ENCODE measurements at regions not wholly inside any gene's neighbourhood (a gene's known extent, or its start where the extent isn't known, plus 50 kb on each side); places are given as distances from the start of the nearest gene placed in this dataset.
"Not testable (repeated sequence)": the region's sequence is repeated elsewhere in the genome, so short reads cannot be mapped to it uniquely, and the experiment has no call there.

DNA sequence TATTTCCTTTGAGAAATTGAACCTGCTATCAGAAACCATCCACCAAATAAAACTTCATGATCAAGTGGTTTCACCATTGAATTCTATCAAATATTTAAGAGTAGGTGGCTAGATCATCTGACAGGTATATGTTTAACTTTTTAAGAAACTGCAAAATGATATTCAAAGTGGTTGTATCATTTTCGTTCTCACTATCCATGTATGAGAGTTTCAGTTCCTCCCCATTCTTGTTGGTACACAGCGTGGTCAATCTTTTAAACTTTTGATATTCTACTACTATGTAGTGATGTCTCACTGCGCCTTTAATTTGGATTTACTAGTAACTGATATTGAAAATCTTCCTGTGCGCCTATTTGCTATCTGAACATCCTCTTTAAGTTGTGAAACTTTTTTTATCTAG is 163.7 kb downstream of the CYB561 start:
- H3K4me2 ChIP-seq (ENCODE audit: low read depth, low read length, poor library complexity, severe bottlenecking): no peak overlapping the region
- H3K4me3 ChIP-seq (ENCODE audit: low read length, poor library complexity, severe bottlenecking): no peak overlapping the region
- no peak overlapping the region for H3K9ac ChIP-seq (ENCODE audit: low read depth, low read length, poor library complexity, severe bottlenecking)
- no peaks in the 10 kb centered on the region for H3K9me2 ChIP-seq (replicated peaks; ENCODE audit: low read depth, low read length)
- peaks cover 5% of the 10 kb centered on the region; the same call in 1 of the 2 replicates for H3K36me3 ChIP-seq (ENCODE audit: insufficient read depth, low read length)
- no peak for TF ChIP-seq EZH2phosphoT487 (IDR thresholded peaks at IDR 0.05; ENCODE audit: borderline replicate concordance)
- TF ChIP-seq, protein P1, sequence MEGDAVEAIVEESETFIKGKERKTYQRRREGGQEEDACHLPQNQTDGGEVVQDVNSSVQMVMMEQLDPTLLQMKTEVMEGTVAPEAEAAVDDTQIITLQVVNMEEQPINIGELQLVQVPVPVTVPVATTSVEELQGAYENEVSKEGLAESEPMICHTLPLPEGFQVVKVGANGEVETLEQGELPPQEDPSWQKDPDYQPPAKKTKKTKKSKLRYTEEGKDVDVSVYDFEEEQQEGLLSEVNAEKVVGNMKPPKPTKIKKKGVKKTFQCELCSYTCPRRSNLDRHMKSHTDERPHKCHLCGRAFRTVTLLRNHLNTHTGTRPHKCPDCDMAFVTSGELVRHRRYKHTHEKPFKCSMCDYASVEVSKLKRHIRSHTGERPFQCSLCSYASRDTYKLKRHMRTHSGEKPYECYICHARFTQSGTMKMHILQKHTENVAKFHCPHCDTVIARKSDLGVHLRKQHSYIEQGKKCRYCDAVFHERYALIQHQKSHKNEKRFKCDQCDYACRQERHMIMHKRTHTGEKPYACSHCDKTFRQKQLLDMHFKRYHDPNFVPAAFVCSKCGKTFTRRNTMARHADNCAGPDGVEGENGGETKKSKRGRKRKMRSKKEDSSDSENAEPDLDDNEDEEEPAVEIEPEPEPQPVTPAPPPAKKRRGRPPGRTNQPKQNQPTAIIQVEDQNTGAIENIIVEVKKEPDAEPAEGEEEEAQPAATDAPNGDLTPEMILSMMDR (conservative IDR thresholded peaks at IDR 0.05; ENCODE audit: low read length): no peak
- no peaks in the 10 kb centered on the region for H3K27me3 ChIP-seq (ENCODE audit: insufficient read depth, low read length, poor library complexity, severe bottlenecking)
- no peak overlapping the region for H2AFZ ChIP-seq (ENCODE audit: low read length)
- H4K20me1 ChIP-seq (ENCODE audit: insufficient read depth, low read length, poor library complexity, severe bottlenecking): no peaks in the 10 kb centered on the region
- H3K9me3 ChIP-seq (ENCODE audit: insufficient read depth, low read depth, low read length): peaks cover 25% of the 10 kb centered on the region; the same call in 1 of the 2 replicates
- H3K79me2 ChIP-seq (ENCODE audit: insufficient read depth, low read length): no peaks in the 10 kb centered on the region
- H3K4me1 ChIP-seq (ENCODE audit: insufficient read depth, low read length, poor library complexity, severe bottlenecking): peaks cover 2% of the 10 kb centered on the region
- no peaks in the 10 kb centered on the region for H3F3A ChIP-seq (ENCODE audit: low read depth)

GRCh38 chr17:63285551-63285950 is 160.6 kb downstream of the CYB561 start:
- H3K36me3 ChIP-seq (ENCODE audit: insufficient read depth, low read length): peaks cover 5% of the 10 kb centered on the region; the same call in 1 of the 2 replicates

DNA sequence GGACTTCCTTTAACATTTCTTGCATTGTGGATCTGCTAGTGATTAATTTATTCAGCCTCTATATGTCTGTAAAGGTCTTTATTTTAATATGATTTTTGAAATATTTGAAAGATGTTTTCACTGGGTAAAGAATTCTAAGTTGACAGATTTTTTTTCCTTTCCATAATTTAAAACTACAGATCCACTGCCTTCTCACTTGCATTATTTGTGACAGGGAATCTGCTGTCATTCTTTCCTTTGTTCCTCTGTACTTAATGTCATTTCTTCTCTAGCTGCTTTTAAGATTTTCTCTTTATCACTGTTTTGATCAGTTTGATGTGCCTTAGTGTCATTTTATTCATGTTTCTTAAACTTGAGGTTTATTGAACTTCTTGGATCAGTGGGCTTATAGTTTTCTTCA is 159.9 kb downstream of the CYB561 start:
- Histone ChIP-seq H3K4me3 (ENCODE audit: low read length, poor library complexity, severe bottlenecking) (no peak overlapping the region), H3K9me3 (ENCODE audit: insufficient read depth, low read depth, low read length) (peaks cover 25% of the 10 kb centered on the region; the same call in 1 of the 2 replicates), H3K4me1 (ENCODE audit: insufficient read depth, low read length, poor library complexity, severe bottlenecking) (no peaks in the 10 kb centered on the region), H3K9ac (ENCODE audit: low read depth, low read length, poor library complexity, severe bottlenecking) (no peak overlapping the region), H2AFZ (ENCODE audit: low read length) (no peak overlapping the region), H3K9me2 (replicated peaks; ENCODE audit: low read depth, low read length) (no peaks in the 10 kb centered on the region), H3K36me3 (ENCODE audit: insufficient read depth, low read length) (peaks cover 5% of the 10 kb centered on the region; the same call in 1 of the 2 replicates), H3K4me2 (ENCODE audit: low read depth, low read length, poor library complexity, severe bottlenecking) (no peak overlapping the region), H3K27me3 (ENCODE audit: insufficient read depth, low read length, poor library complexity, severe bottlenecking) (no peaks in the 10 kb centered on the region), H3K79me2 (ENCODE audit: insufficient read depth, low read length) (no peaks in the 10 kb centered on the region), H3F3A (ENCODE audit: low read depth) (no peaks in the 10 kb centered on the region), H4K20me1 (ENCODE audit: insufficient read depth, low read length, poor library complexity, severe bottlenecking) (no peaks in the 10 kb centered on the region)
- TF ChIP-seq, protein P1 (conservative IDR thresholded peaks at IDR 0.05; ENCODE audit: low read length): no peak
- TF ChIP-seq EZH2phosphoT487 (IDR thresholded peaks at IDR 0.05; ENCODE audit: borderline replicate concordance): no peak

More at GRCh38 chr17:63285551-63285950, 160.6 kb downstream of the CYB561 start:
- Histone ChIP-seq H3K4me2 (ENCODE audit: low read depth, low read length, poor library complexity, severe bottlenecking) (no peak overlapping the region), H3F3A (ENCODE audit: low read depth) (no peaks in the 10 kb centered on the region), H3K9me2 (replicated peaks; ENCODE audit: low read depth, low read length) (no peaks in the 10 kb centered on the region), H3K79me2 (ENCODE audit: insufficient read depth, low read length) (no peaks in the 10 kb centered on the region), H2AFZ (ENCODE audit: low read length) (no peak overlapping the region), H3K4me3 (ENCODE audit: low read length, poor library complexity, severe bottlenecking) (no peak overlapping the region), H4K20me1 (ENCODE audit: insufficient read depth, low read length, poor library complexity, severe bottlenecking) (no peaks in the 10 kb centered on the region), H3K4me1 (ENCODE audit: insufficient read depth, low read length, poor library complexity, severe bottlenecking) (no peaks in the 10 kb centered on the region), H3K9me3 (ENCODE audit: insufficient read depth, low read depth, low read length) (peaks cover 25% of the 10 kb centered on the region; the same call in 1 of the 2 replicates), H3K9ac (ENCODE audit: low read depth, low read length, poor library complexity, severe bottlenecking) (no peak overlapping the region), H3K27me3 (ENCODE audit: insufficient read depth, low read length, poor library complexity, severe bottlenecking) (no peaks in the 10 kb centered on the region)
- TF ChIP-seq EZH2phosphoT487 (IDR thresholded peaks at IDR 0.05; ENCODE audit: borderline replicate concordance): no peak
- TF ChIP-seq, protein P1 (conservative IDR thresholded peaks at IDR 0.05; ENCODE audit: low read length): no peak

- not testable (repeated sequence) for H3K4me2 ChIP-seq (ENCODE audit: low read depth, low read length, poor library complexity, severe bottlenecking); H3K4me1 ChIP-seq (ENCODE audit: insufficient read depth, low read length, poor library complexity, severe bottlenecking); H3K4me3 ChIP-seq (ENCODE audit: low read length, poor library complexity, severe bottlenecking); H3K27me3 ChIP-seq (ENCODE audit: insufficient read depth, low read length, poor library complexity, severe bottlenecking); H4K20me1 ChIP-seq (ENCODE audit: insufficient read depth, low read length, poor library complexity, severe bottlenecking); H3K36me3 ChIP-seq (ENCODE audit: insufficient read depth, low read length); H3K9ac ChIP-seq (ENCODE audit: low read depth, low read length, poor library complexity, severe bottlenecking); H3F3A ChIP-seq (ENCODE audit: low read depth); H3K79me2 ChIP-seq (ENCODE audit: insufficient read depth, low read length); H2AFZ ChIP-seq (ENCODE audit: low read length); H3K9me2 ChIP-seq (replicated peaks; ENCODE audit: low read depth, low read length)
- H3K9me3 ChIP-seq (ENCODE audit: insufficient read depth, low read depth, low read length): peaks cover 25% of the 10 kb centered on the region; the same call in 1 of the 2 replicates
Measured at GRCh38 chr17:63287006-63287405, 159.1 kb downstream of the CYB561 start.
